ENCODE measurements at regions not wholly inside any gene's neighbourhood (a gene's known extent, or its start where the extent isn't known, plus 50 kb on each side); places are given as distances from the start of the nearest gene placed in this dataset.

- H3K4me1 ChIP-seq (ENCODE audit: insufficient read depth, low read length), result peaks cover 8% of the 10 kb centered on the region; the same call in 1 of the 2 replicates
- H3K9me3 ChIP-seq (ENCODE audit: control insufficient read depth, insufficient read depth, low read length), result no peaks in the 10 kb centered on the region
- no peaks in the 10 kb centered on the region for H3K36me3 ChIP-seq (ENCODE audit: insufficient read depth, low read length)
These were observed 59.6 kb upstream of the PITRM1 start for GRCh38 chr10:3231951-3232730.

GRCh38 chr10:3229815-3230214, 57.2 kb upstream of the PITRM1 start:
- H3K9me3 ChIP-seq (ENCODE audit: control insufficient read depth, insufficient read depth, low read length), result no peaks in the 10 kb centered on the region
- H3K4me1 ChIP-seq (ENCODE audit: insufficient read depth, low read length), result peaks cover 9% of the 10 kb centered on the region; the same call in 1 of the 2 replicates
- no peak overlapping the region for H3K9ac ChIP-seq (ENCODE audit: low read depth, low read length)
- no peaks in the 10 kb centered on the region for H3K36me3 ChIP-seq (ENCODE audit: insufficient read depth, low read length)

More at GRCh38 chr10:3231951-3232730, 59.6 kb upstream of the PITRM1 start:
- no peak overlapping the region for H3K9ac ChIP-seq (ENCODE audit: low read depth, low read length)

- Histone ChIP-seq H3K9me3 (ENCODE audit: control insufficient read depth, insufficient read depth, low read length) (no peaks in the 10 kb centered on the region), H3K9ac (ENCODE audit: low read depth, low read length) (no peak overlapping the region), H3K36me3 (ENCODE audit: insufficient read depth, low read length) (no peaks in the 10 kb centered on the region), H3K4me1 (ENCODE audit: insufficient read depth, low read length) (peaks cover 9% of the 10 kb centered on the region; the same call in 1 of the 2 replicates)
These were observed 56.0 kb upstream of the PITRM1 start for GRCh38 chr10:3228629-3228945.

GRCh38 chr10:3226960-3227744, 54.6 kb upstream of the PITRM1 start:
- H3K9ac ChIP-seq (ENCODE audit: low read depth, low read length), result no peak overlapping the region
- H3K4me1 ChIP-seq (ENCODE audit: insufficient read depth, low read length), result peaks cover 9% of the 10 kb centered on the region; the same call in 1 of the 2 replicates
- no peaks in the 10 kb centered on the region for H3K9me3 ChIP-seq (ENCODE audit: control insufficient read depth, insufficient read depth, low read length)
- H3K36me3 ChIP-seq (ENCODE audit: insufficient read depth, low read length), result no peaks in the 10 kb centered on the region

GRCh38 chr10:3225561-3225960, 53.0 kb upstream of the PITRM1 start:
- H3K4me1 ChIP-seq (ENCODE audit: insufficient read depth, low read length), result peaks cover 9% of the 10 kb centered on the region; the same call in 1 of the 2 replicates
- H3K9me3 ChIP-seq (ENCODE audit: control insufficient read depth, insufficient read depth, low read length), result no peaks in the 10 kb centered on the region
- no peaks in the 10 kb centered on the region for H3K36me3 ChIP-seq (ENCODE audit: insufficient read depth, low read length)
- H3K9ac ChIP-seq (ENCODE audit: low read depth, low read length), result no peak overlapping the region

GRCh38 chr10:3224241-3224640, 51.7 kb upstream of the PITRM1 start:
- H3K9me3 ChIP-seq (ENCODE audit: control insufficient read depth, insufficient read depth, low read length), result no peaks in the 10 kb centered on the region
- no peak overlapping the region for H3K9ac ChIP-seq (ENCODE audit: low read depth, low read length)
- no peaks in the 10 kb centered on the region for H3K36me3 ChIP-seq (ENCODE audit: insufficient read depth, low read length)
- H3K4me1 ChIP-seq (ENCODE audit: insufficient read depth, low read length), result peaks cover 9% of the 10 kb centered on the region; the same call in 1 of the 2 replicates

GRCh38 chr10:3222626-3223025, 50.0 kb upstream of the PITRM1 start:
- peaks cover 6% of the 10 kb centered on the region; the same call in 1 of the 2 replicates for H3K4me1 ChIP-seq (ENCODE audit: insufficient read depth, low read length)

More at GRCh38 chr10:3222626-3223025, 50.0 kb upstream of the PITRM1 start:
- H3K9me3 ChIP-seq (ENCODE audit: control insufficient read depth, insufficient read depth, low read length), result no peaks in the 10 kb centered on the region
- no peak overlapping the region for H3K9ac ChIP-seq (ENCODE audit: low read depth, low read length)
- H3K36me3 ChIP-seq (ENCODE audit: insufficient read depth, low read length), result no peaks in the 10 kb centered on the region
